ENCODE measurements at regions not wholly inside any gene's neighbourhood (a gene's known extent, or its start where the extent isn't known, plus 50 kb on each side); places are given as distances from the start of the nearest gene placed in this dataset.

DNA sequence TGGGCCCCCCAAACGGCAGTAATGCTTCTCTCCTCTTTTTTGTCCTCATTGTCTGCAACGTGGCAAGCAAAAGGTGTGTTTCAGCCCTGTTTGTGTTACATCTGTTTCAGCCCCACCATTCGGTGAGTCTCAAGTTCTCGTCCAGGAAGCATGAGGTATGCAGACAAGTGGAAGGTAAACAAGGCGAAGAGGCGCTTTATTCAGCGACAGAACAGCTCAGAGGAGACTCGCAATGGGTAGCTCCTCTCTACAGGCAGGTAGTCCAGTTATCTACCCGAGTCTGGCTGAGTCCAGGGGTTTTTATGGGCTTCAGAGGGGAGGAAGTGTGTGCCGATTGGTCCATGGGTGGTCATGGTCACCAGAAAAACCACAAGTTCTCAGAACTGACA lies 733.4 kb upstream of the CDH7 start:
- no peaks in the 10 kb centered on the region for H3K9me3 ChIP-seq (ENCODE audit: control insufficient read depth, low read length)
- Mint-ChIP-seq H3K36me3 (ENCODE audit: low read depth) (no peaks in the 10 kb centered on the region), H3K9me3 (no peaks in the 10 kb centered on the region), H3K27me3 (ENCODE audit: insufficient read depth) (no peaks in the 10 kb centered on the region), H3K27ac (no peak overlapping the region), H3K4me3 (no peak overlapping the region), H3K4me1 (no peaks in the 10 kb centered on the region)
- no peaks in the 10 kb centered on the region for H3K36me3 ChIP-seq (ENCODE audit: control insufficient read depth, insufficient read depth, low read length)
- no peak overlapping the region for H3K4me3 ChIP-seq (ENCODE audit: low read length)
- TF ChIP-seq, protein P1, sequence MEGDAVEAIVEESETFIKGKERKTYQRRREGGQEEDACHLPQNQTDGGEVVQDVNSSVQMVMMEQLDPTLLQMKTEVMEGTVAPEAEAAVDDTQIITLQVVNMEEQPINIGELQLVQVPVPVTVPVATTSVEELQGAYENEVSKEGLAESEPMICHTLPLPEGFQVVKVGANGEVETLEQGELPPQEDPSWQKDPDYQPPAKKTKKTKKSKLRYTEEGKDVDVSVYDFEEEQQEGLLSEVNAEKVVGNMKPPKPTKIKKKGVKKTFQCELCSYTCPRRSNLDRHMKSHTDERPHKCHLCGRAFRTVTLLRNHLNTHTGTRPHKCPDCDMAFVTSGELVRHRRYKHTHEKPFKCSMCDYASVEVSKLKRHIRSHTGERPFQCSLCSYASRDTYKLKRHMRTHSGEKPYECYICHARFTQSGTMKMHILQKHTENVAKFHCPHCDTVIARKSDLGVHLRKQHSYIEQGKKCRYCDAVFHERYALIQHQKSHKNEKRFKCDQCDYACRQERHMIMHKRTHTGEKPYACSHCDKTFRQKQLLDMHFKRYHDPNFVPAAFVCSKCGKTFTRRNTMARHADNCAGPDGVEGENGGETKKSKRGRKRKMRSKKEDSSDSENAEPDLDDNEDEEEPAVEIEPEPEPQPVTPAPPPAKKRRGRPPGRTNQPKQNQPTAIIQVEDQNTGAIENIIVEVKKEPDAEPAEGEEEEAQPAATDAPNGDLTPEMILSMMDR (conservative IDR thresholded peaks at IDR 0.05) = no peak
- no peak for DNase-seq
- no peaks in the 10 kb centered on the region for H3K4me1 ChIP-seq (ENCODE audit: control insufficient read depth, insufficient read depth, low read length)
- no peak overlapping the region for H3K9ac ChIP-seq (ENCODE audit: extremely low read depth, low read length, poor library complexity, severe bottlenecking)
- no peaks in the 10 kb centered on the region for H3K27me3 ChIP-seq (ENCODE audit: control insufficient read depth, insufficient read depth, low read length, poor library complexity, severe bottlenecking)
- no peak overlapping the region for H3K27ac ChIP-seq (ENCODE audit: low read depth, low read length)
- WGBS, 2 experiments (ENCODE audit: insufficient coverage in 1 of 2, insufficient read length in 1 of 2) = 92 to 97% methylated on average over 5 to 10 of the region's 10 CpGs

DNA sequence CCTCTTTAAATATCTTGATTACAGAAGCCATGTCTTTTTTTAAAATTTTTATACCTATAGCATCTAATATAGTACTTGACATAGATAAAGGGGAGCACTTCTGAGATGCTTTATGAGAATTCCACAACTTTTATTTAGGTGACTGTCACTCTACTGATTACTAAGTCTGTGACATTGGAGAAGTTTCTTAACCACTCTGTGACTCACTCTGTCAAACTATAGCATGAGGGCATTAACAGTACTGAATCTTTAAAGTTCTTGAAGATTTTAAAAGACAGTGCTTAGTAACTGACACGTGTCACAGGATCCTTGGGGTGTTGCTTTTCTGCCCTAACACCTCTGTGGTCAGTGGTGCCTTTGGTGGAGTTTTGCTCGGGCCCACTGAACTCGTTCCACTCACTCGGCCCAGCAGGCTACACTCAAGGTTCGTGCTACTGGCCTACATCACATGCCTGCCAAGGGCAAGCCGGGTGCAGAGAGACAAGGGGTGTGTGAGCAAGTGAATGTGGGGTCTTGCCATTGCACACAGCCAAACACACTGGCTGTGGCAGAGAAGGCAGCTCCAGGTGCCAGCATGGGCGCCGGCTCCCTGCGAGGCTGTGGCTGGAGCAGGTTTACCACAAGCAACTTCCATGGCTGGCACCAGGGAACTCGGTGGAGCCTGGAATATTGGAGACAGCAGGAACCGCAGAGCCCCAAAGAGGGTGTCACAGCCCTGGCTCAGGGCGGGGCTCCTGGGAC lies 734.0 kb upstream of the CDH7 start:
- no peak overlapping the region for H3K27ac Mint-ChIP-seq
- Histone ChIP-seq H3K36me3 (ENCODE audit: control insufficient read depth, insufficient read depth, low read length) (no peaks in the 10 kb centered on the region), H3K27ac (ENCODE audit: low read depth, low read length) (no peak overlapping the region), H3K9me3 (ENCODE audit: control insufficient read depth, low read length) (no peaks in the 10 kb centered on the region), H3K27me3 (ENCODE audit: control insufficient read depth, insufficient read depth, low read length, poor library complexity, severe bottlenecking) (no peaks in the 10 kb centered on the region), H3K4me1 (ENCODE audit: control insufficient read depth, insufficient read depth, low read length) (no peaks in the 10 kb centered on the region), H3K4me3 (ENCODE audit: low read length) (no peak overlapping the region), H3K9ac (ENCODE audit: extremely low read depth, low read length, poor library complexity, severe bottlenecking) (no peak overlapping the region)
- H3K4me3 Mint-ChIP-seq = no peak overlapping the region
- H3K9me3 Mint-ChIP-seq = no peaks in the 10 kb centered on the region
- H3K4me1 Mint-ChIP-seq = no peaks in the 10 kb centered on the region
- TF ChIP-seq, protein P1 (conservative IDR thresholded peaks at IDR 0.05) = no peak
- H3K36me3 Mint-ChIP-seq (ENCODE audit: low read depth) = no peaks in the 10 kb centered on the region
- no peaks in the 10 kb centered on the region for H3K27me3 Mint-ChIP-seq (ENCODE audit: insufficient read depth)
- DNase-seq = no peak
- WGBS, 2 experiments (ENCODE audit: insufficient coverage in 1 of 2, insufficient read length in 1 of 2) = 91 to 96% methylated on average over 9 to 12 of the region's 12 CpGs

DNA sequence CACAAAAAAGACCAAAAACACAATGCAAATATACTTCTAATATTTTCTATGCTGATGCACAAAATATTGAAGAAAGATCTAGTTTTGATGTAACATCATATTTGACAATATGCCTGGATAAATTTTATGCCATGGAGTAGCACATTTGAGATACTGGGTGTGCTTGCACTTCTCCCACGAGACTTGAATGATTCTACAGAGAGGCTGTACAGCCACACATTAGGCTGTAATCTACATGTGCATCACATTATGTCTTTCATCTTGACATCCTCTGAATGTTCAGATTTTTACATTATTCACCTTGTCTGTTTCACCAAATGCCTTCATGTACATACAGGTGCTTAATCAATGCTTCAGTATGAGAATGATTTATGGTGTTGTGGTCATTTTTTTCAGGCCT lies 756.4 kb upstream of the CDH7 start:
- Histone ChIP-seq H3K9ac (ENCODE audit: extremely low read depth, low read length, poor library complexity, severe bottlenecking) (no peak overlapping the region), H3K4me1 (ENCODE audit: control insufficient read depth, insufficient read depth, low read length) (no peaks in the 10 kb centered on the region), H3K4me3 (ENCODE audit: low read length) (no peak overlapping the region), H3K27ac (ENCODE audit: low read depth, low read length) (no peak overlapping the region), H3K9me3 (ENCODE audit: control insufficient read depth, low read length) (no peaks in the 10 kb centered on the region), H3K27me3 (ENCODE audit: control insufficient read depth, insufficient read depth, low read length, poor library complexity, severe bottlenecking) (no peaks in the 10 kb centered on the region), H3K36me3 (ENCODE audit: control insufficient read depth, insufficient read depth, low read length) (no peaks in the 10 kb centered on the region)
- DNase-seq = no peak
- peaks cover 6% of the 10 kb centered on the region for H3K4me1 Mint-ChIP-seq
- 97 to 100% methylated on average over 1 of the region's 1 CpG for WGBS, 2 experiments (ENCODE audit: insufficient coverage in 1 of 2, insufficient read length in 1 of 2)
- no peak overlapping the region for H3K27ac Mint-ChIP-seq
- TF ChIP-seq, protein P1 (conservative IDR thresholded peaks at IDR 0.05) = no peak
- no peaks in the 10 kb centered on the region for H3K36me3 Mint-ChIP-seq (ENCODE audit: low read depth)
- H3K9me3 Mint-ChIP-seq = no peaks in the 10 kb centered on the region
- no peaks in the 10 kb centered on the region for H3K27me3 Mint-ChIP-seq (ENCODE audit: insufficient read depth)
- H3K4me3 Mint-ChIP-seq = no peak overlapping the region

Data from endodermal cell (in vitro differentiated cells).